Skeletal muscle tissue (tissue), 3 donors: ENCODE measurements at regions not wholly inside any gene's neighbourhood (a gene's known extent, or its start where the extent isn't known, plus 50 kb on each side); places are given as distances from the start of the nearest gene placed in this dataset.

ENCODE experiments used
- H3K27ac ChIP-seq: one replicate; pipeline ENCODE4 v1.7.0; 2013; ENCODE audit warnings: mild to moderate bottlenecking, low read depth, low read length, inconsistent platforms
- H3K27me3 ChIP-seq, 3 donors: one replicate each; pipeline ENCODE4 v1.7.0; 2013; ENCODE audit warnings: low read length in 3 of 3; ENCODE audit not compliant: control insufficient read depth in 3 of 3, insufficient read depth in 3 of 3
- H3K36me3 ChIP-seq, 3 donors: one replicate each; pipeline ENCODE4 v1.7.0; 2013; ENCODE audit warnings: low read length in 3 of 3; ENCODE audit not compliant: control insufficient read depth in 3 of 3, insufficient read depth in 3 of 3
- H3K4me1 ChIP-seq, 3 donors: one replicate each; pipeline ENCODE4 v1.7.0; 2013; ENCODE audit warnings: low read length in 3 of 3, mild to moderate bottlenecking in 3 of 3; ENCODE audit not compliant: control insufficient read depth in 3 of 3, insufficient read depth in 3 of 3
- H3K4me3 ChIP-seq, 3 donors: one replicate each; pipeline ENCODE4 v1.7.0; 2013; ENCODE audit warnings: low read length in 3 of 3
- H3K9ac ChIP-seq, 3 donors: one replicate each; pipeline ENCODE4 v1.7.0; 2013; ENCODE audit warnings: low read length in 3 of 3, mild to moderate bottlenecking in 3 of 3, moderate library complexity in 2 of 3, low read depth in 1 of 3
- H3K9me3 ChIP-seq, 3 donors: one replicate each; pipeline ENCODE4 v1.7.0; 2013; ENCODE audit warnings: low read length in 3 of 3; ENCODE audit not compliant: control insufficient read depth in 3 of 3
- donor health status: Osteomylitis.

GRCh38 chr13:106234636-106235035 lies 300.8 kb downstream of the EFNB2 start:
- Histone ChIP-seq H3K9ac (no peak overlapping the region), H3K27ac (no peak overlapping the region), H3K4me3 (no peak overlapping the region), H3K27me3 (no peaks in the 10 kb centered on the region), H3K36me3 (no peaks in the 10 kb centered on the region), H3K9me3 (no peaks in the 10 kb centered on the region), H3K4me1 (no peaks in the 10 kb centered on the region)

GRCh38 chr13:106233134-106233735 lies 302.2 kb downstream of the EFNB2 start:
- no peaks in the 10 kb centered on the region for H3K4me1 ChIP-seq
- H3K27me3 ChIP-seq = no peaks in the 10 kb centered on the region
- H3K27ac ChIP-seq = no peak overlapping the region
- no peaks in the 10 kb centered on the region for H3K9me3 ChIP-seq
- no peaks in the 10 kb centered on the region for H3K36me3 ChIP-seq
- no peak overlapping the region for H3K4me3 ChIP-seq
- H3K9ac ChIP-seq = no peak overlapping the region

- no peaks in the 10 kb centered on the region for H3K9me3 ChIP-seq
- H3K9ac ChIP-seq = no peak overlapping the region
- H3K4me1 ChIP-seq = no peaks in the 10 kb centered on the region
- H3K27me3 ChIP-seq = no peaks in the 10 kb centered on the region
- no peaks in the 10 kb centered on the region for H3K36me3 ChIP-seq
- no peak overlapping the region for H3K27ac ChIP-seq
- no peak overlapping the region for H3K4me3 ChIP-seq
These were observed 302.8 kb downstream of the EFNB2 start for GRCh38 chr13:106232681-106233080.

- Histone ChIP-seq H3K4me3 (no peak overlapping the region), H3K36me3 (no peaks in the 10 kb centered on the region), H3K4me1 (no peaks in the 10 kb centered on the region), H3K27ac (no peak overlapping the region), H3K9ac (no peak overlapping the region), H3K27me3 (no peaks in the 10 kb centered on the region), H3K9me3 (no peaks in the 10 kb centered on the region)
These were observed 305.0 kb downstream of the EFNB2 start for GRCh38 chr13:106230450-106230849.

- no peaks in the 10 kb centered on the region for H3K4me1 ChIP-seq
- H3K9me3 ChIP-seq = no peaks in the 10 kb centered on the region
- H3K27ac ChIP-seq = no peak overlapping the region
- H3K4me3 ChIP-seq = no peak overlapping the region
- H3K36me3 ChIP-seq = no peaks in the 10 kb centered on the region
- no peaks in the 10 kb centered on the region for H3K27me3 ChIP-seq
- no peak overlapping the region for H3K9ac ChIP-seq
These were observed 310.3 kb downstream of the EFNB2 start for GRCh38 chr13:106225126-106225525.

- no peak overlapping the region for H3K27ac ChIP-seq
- no peak overlapping the region for H3K9ac ChIP-seq
- no peaks in the 10 kb centered on the region for H3K27me3 ChIP-seq
- H3K36me3 ChIP-seq = no peaks in the 10 kb centered on the region
- no peak overlapping the region for H3K4me3 ChIP-seq
- H3K4me1 ChIP-seq = no peaks in the 10 kb centered on the region
- no peaks in the 10 kb centered on the region for H3K9me3 ChIP-seq
These were observed 315.3 kb downstream of the EFNB2 start for GRCh38 chr13:106220211-106220610.

GRCh38 chr13:106213028-106213757 lies 322.3 kb downstream of the EFNB2 start:
- H3K27me3 ChIP-seq = no peaks in the 10 kb centered on the region
- no peaks in the 10 kb centered on the region for H3K4me1 ChIP-seq
- no peaks in the 10 kb centered on the region for H3K9me3 ChIP-seq
- H3K9ac ChIP-seq = no peak overlapping the region
- no peak overlapping the region for H3K27ac ChIP-seq
- no peaks in the 10 kb centered on the region for H3K36me3 ChIP-seq
- H3K4me3 ChIP-seq = no peak overlapping the region

- H3K4me3 ChIP-seq = no peak overlapping the region
- no peaks in the 10 kb centered on the region for H3K27me3 ChIP-seq
- no peak overlapping the region for H3K9ac ChIP-seq
- H3K27ac ChIP-seq = no peak overlapping the region
- H3K9me3 ChIP-seq = no peaks in the 10 kb centered on the region
- no peaks in the 10 kb centered on the region for H3K4me1 ChIP-seq
- H3K36me3 ChIP-seq = no peaks in the 10 kb centered on the region
These were observed 323.0 kb downstream of the EFNB2 start for GRCh38 chr13:106212386-106213010.

- H3K9ac ChIP-seq = no peak overlapping the region
- H3K27ac ChIP-seq = no peak overlapping the region
- H3K27me3 ChIP-seq = no peaks in the 10 kb centered on the region
- no peaks in the 10 kb centered on the region for H3K36me3 ChIP-seq
- no peaks in the 10 kb centered on the region for H3K4me1 ChIP-seq
- no peaks in the 10 kb centered on the region for H3K9me3 ChIP-seq
- no peak overlapping the region for H3K4me3 ChIP-seq
These were observed 325.1 kb downstream of the EFNB2 start for GRCh38 chr13:106210324-106210723.

GRCh38 chr13:106205871-106206270 lies 329.6 kb downstream of the EFNB2 start:
- Histone ChIP-seq H3K9ac (no peak overlapping the region), H3K9me3 (no peaks in the 10 kb centered on the region), H3K27ac (no peak overlapping the region), H3K4me3 (no peak overlapping the region), H3K4me1 (no peaks in the 10 kb centered on the region), H3K36me3 (no peaks in the 10 kb centered on the region), H3K27me3 (no peaks in the 10 kb centered on the region)
